ENCODE measurements at regions not wholly inside any gene's neighbourhood (a gene's known extent, or its start where the extent isn't known, plus 50 kb on each side); places are given as distances from the start of the nearest gene placed in this dataset.
"Not testable (repeated sequence)": the region's sequence is repeated elsewhere in the genome, so short reads cannot be mapped to it uniquely, and the experiment has no call there.

GRCh38 chr16:60646631-60647030 is 1389.6 kb downstream of the CDH8 start:
- no peak for DNase-seq

- DNase-seq = no peak
Observed at GRCh38 chr16:60645541-60645940, 1390.7 kb downstream of the CDH8 start.

- DNase-seq = no peak
Observed at GRCh38 chr16:60642956-60643355, 1393.3 kb downstream of the CDH8 start.

GRCh38 chr16:60641067-60641665 is 1395.1 kb downstream of the CDH8 start:
- DNase-seq = no peak

- no peak for DNase-seq
Observed at GRCh38 chr16:60640038-60640437, 1396.2 kb downstream of the CDH8 start.

- DNase-seq = not testable (repeated sequence)
Observed at GRCh38 chr16:60636636-60637035, 1399.6 kb downstream of the CDH8 start.

- no peak for DNase-seq
Observed at GRCh38 chr16:60636117-60636516, 1400.1 kb downstream of the CDH8 start.

- no peak for DNase-seq
Observed at GRCh38 chr16:60635548-60635947, 1400.7 kb downstream of the CDH8 start.

DNA sequence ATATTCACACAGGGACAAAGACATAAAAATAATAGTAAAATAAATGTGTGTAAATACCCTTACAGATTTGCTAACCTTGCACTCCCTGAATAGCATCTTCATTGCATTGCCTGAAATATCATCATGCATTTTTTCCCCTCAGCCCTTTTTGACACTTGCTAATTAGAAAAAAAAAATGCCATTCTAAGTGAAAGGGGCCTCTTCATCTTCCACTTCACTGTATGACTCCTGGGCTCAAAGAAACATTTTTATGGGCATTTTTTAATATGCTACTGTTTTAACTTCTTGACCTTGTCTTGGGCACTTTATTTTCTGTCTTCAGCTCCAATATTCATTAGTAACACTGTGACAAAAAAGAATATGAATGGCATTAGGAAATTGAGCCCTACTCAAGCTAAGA is 1424.4 kb downstream of the CDH8 start:
- DNase-seq = no peak

- DNase-seq = no peak
Observed at GRCh38 chr16:60608971-60609370, 1427.3 kb downstream of the CDH8 start.

DNA sequence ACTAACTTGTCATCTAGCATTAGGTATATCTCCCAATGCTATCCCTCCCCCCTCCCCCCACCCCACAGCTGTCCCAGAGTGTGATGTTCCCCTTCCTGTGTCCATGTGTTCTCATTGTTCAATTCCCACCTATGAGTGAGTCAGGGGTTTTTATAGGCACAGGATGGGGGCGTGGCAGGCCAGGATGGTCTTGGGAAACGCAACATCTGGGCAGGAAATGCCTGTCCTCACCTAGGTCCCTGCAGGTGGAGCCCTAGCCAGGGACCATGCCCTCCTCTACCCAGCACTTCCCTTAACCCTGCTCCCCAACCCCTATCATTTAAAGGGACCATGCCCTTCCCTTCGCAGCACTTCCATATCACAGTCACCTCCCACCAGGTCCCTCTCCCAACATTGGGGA is 1430.6 kb downstream of the CDH8 start:
- not testable (repeated sequence) for DNase-seq

GRCh38 chr16:60605176-60605575 is 1431.1 kb downstream of the CDH8 start:
- no peak for DNase-seq

DNA sequence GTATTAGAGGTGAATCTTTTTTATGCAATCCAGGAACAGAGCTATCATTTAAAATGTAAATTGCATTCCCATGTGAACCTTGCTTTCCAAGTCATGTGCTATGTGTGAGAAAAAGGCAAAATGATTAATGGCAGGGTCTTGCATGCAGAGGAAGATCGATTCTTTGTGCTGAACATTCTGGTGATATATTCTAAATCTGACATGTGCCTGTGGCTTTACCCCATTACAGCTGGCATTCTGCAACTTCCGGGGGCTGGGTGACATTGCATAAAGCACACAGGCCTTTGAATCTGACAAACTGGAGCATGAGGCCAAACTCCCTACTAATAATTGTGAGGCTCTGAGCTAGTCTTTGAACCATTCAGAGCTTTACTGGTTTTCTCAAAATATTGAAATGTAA is 1449.7 kb downstream of the CDH8 start:
- DNase-seq = no peak

- no peak for DNase-seq
Observed at GRCh38 chr16:60582528-60582927, 1453.7 kb downstream of the CDH8 start.

DNA sequence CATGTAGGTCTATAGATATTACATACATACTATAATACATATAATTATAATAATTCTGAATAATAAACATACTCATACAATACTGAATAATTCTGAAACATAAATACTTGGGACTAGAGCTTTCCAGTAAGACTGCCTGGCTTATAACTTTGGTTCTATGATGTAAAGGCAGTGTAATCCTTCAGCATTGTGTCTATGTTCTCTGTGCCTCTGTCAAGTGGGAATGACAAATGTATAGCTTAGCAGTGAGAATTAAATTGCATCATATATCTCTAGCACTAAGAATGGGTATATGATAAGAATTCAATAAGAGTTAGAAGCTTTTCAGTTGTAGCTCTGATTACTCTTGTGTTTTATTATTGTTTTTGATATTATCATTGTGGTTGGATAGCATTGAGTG is 1469.3 kb downstream of the CDH8 start:
- no peak for DNase-seq

- no peak for DNase-seq
Observed at GRCh38 chr16:60564588-60564987, 1471.7 kb downstream of the CDH8 start.

GRCh38 chr16:60563166-60563565 is 1473.1 kb downstream of the CDH8 start:
- DNase-seq = no peak

- no peak for DNase-seq
Observed at GRCh38 chr16:60558936-60559335, 1477.3 kb downstream of the CDH8 start.

DNA sequence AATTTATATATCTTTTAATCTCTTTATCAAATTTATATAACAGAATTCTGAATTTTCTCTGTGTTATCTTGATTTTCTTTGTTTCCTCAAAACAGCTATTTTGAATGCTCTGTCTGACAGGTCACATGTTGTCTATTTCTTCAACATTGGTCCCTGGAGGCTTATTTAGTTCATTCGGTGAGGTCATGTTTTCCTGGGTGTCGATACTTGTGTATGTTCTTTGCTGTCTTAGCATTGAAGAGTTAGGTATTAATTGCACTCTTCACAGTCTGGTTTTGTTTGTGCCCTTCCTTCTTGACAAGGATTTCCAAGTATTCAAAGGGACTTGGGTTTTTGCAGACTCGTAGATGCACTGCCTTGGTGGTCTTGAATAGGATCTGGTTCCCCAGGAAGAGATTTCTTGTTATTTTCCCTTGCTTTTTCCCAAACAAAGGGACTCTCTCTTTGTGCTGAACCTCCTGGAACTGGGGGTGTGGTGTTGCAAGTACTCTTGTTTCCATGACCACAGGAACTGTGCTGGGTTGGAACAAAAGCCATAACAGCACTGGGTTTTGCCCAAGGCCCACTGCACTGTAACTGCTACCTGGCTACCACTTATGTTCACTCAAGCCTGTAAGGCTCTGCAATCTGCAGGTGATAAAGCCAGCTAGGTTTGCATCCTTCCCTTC is 1483.0 kb downstream of the CDH8 start:
- DNase-seq = no peak

DNA sequence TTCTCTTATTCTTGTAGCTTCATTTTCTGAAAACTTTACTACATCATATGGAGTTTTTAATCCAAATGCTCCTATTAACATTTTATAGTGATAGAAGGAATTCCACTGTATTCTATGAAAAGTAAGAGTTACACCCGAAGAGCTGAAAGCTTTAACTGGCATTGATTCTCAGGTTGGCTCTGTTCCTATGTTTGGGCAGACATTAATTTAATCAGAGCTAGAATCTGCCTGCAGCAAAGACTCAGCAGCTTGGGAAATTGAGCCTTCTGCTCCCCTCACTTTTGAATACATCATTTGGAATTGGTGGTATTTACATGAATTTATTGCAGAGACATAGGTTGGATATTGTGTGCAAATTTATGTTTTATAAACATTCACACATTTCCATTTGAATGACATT is 1494.7 kb downstream of the CDH8 start:
- DNase-seq = no peak

- no peak for DNase-seq
Observed at GRCh38 chr16:60510941-60511340, 1525.3 kb downstream of the CDH8 start.

- no peak for DNase-seq
Observed at GRCh38 chr16:60510208-60510607, 1526.0 kb downstream of the CDH8 start.

DNA sequence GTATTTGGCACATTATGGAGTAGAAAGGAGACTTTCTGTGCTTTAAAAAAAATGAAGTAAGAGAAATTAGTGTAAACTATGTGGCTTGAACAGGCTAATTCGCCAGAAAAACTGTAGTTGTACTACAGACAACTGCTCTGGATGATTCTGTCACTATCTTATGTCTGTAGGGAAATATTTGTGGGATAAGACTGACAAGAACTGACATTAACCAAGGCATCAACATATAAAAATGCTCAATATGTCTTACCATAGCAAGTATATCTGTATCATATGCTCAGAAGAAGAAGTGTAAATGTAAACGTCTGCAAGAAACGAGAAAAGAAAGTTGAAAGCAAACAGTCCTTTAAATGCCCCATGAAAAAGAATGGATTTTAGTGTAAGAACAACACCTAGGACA is 1545.0 kb downstream of the CDH8 start:
- no peak for DNase-seq

DNA sequence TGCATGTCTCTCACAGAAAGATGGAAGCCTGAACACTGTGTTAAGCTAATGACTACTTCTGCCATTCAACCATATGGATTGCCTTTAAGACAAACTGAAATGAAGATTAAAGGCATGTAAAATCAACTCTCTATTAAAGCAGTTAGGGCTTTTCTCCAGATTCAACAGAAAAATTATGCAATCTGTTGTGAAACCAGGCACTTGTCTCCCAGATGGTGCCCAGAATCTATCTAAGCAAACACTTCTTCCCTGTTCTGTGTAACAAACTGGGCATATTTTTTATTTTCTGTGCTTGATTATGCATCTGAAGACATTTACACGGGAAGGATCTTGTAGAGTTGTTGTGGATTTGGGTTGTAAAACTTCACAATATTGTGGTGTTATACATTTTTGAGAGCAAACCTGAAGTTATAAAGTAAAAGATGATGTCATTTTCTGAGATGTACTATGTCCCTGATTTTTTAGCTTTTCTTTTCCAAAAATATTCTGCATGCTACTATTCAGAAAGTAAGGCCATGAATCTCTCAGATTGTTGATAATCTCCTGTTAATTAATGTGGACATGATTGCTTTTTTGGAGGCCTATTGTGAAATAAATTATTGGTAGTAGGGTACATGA is 1550.3 kb downstream of the CDH8 start:
- no peak for DNase-seq

GRCh38 chr16:60484901-60485300 is 1551.3 kb downstream of the CDH8 start:
- no peak for DNase-seq
